ENCODE measurements at regions not wholly inside any gene's neighbourhood (a gene's known extent, or its start where the extent isn't known, plus 50 kb on each side); places are given as distances from the start of the nearest gene placed in this dataset.

DNA sequence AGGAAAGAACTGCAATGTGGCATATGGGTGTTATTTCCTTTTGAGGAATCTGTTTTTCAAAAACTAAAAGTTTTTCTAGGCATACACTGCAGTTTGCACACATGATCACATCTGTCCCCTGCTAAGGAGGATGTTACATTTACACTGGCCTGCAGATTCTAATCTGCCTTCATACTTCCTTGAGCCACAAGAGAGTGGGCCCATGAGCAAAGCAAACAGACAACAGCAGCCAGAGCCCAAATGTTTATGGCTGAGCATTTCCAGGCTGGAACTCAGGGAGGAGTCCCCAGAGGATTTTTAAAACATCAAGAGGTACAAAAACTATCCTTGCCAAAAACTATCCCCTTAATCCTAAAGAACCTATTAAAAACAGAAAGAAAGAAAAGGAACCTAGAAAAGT, 117.2 kb upstream of the MTNR1B start:
- Histone ChIP-seq H3K79me2 (ENCODE audit: control insufficient read depth, insufficient read depth, low read length) (no peaks in the 10 kb centered on the region), H3K4me1 (ENCODE audit: control insufficient read depth, extremely low read depth, insufficient read depth, low read length) (peaks cover 2% of the 10 kb centered on the region), H3K36me3 (ENCODE audit: control insufficient read depth, insufficient read depth, low read length) (no peaks in the 10 kb centered on the region), H2AFZ (ENCODE audit: low read length) (no peak overlapping the region), H3K27me3 (ENCODE audit: control insufficient read depth, insufficient read depth, low read length) (no peaks in the 10 kb centered on the region), H3K4me2 (ENCODE audit: extremely low read depth, insufficient read depth, low read length) (no peak overlapping the region), H4K20me1 (ENCODE audit: control insufficient read depth, extremely low read depth, insufficient read depth, low read length) (no peaks in the 10 kb centered on the region), H3K27ac (ENCODE audit: insufficient read depth, low read length) (no peak overlapping the region), H3K9me3 (ENCODE audit: control insufficient read depth, insufficient read depth, low read depth, low read length) (no peaks in the 10 kb centered on the region), H3K9ac (ENCODE audit: insufficient read depth, low read length) (no peak overlapping the region), H3K4me3 (replicated peaks in 1 of 4; ENCODE audit: control extremely low read depth in 1 of 4, insufficient read depth in 1 of 4, low read depth in 3 of 4, low read length in 4 of 4) (no peak overlapping the region)
- no peak for DNase-seq (ENCODE audit: low read depth in 2 of 2)
- TF ChIP-seq, protein P1, sequence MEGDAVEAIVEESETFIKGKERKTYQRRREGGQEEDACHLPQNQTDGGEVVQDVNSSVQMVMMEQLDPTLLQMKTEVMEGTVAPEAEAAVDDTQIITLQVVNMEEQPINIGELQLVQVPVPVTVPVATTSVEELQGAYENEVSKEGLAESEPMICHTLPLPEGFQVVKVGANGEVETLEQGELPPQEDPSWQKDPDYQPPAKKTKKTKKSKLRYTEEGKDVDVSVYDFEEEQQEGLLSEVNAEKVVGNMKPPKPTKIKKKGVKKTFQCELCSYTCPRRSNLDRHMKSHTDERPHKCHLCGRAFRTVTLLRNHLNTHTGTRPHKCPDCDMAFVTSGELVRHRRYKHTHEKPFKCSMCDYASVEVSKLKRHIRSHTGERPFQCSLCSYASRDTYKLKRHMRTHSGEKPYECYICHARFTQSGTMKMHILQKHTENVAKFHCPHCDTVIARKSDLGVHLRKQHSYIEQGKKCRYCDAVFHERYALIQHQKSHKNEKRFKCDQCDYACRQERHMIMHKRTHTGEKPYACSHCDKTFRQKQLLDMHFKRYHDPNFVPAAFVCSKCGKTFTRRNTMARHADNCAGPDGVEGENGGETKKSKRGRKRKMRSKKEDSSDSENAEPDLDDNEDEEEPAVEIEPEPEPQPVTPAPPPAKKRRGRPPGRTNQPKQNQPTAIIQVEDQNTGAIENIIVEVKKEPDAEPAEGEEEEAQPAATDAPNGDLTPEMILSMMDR (conservative IDR thresholded peaks at IDR 0.05 in 1 of 2, IDR thresholded peaks at IDR 0.05 in 1 of 2; ENCODE audit: low read depth in 1 of 2, low read length in 2 of 2), result no peak

DNA sequence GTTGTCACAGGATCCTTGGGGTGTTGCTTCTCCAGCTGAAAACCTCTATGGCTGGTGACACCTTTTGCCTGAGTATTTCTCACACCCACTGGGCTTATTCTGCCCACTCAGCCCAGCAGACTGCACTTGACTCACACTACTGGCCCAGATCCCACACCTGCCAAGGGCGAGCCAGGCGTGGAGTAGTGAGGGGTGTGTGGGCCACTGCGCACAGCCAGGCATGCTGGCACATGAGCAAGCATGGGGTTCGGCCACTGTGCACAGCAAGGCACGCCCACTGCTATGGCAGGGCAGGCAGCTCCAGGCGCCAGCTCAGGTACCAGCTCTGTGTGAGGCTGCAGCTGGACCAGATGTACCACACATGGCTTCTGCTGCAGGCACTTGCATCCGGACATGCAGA, 116.5 kb upstream of the MTNR1B start:
- H3K4me1 ChIP-seq (ENCODE audit: control insufficient read depth, extremely low read depth, insufficient read depth, low read length), result peaks cover 2% of the 10 kb centered on the region
- no peaks in the 10 kb centered on the region for H3K36me3 ChIP-seq (ENCODE audit: control insufficient read depth, insufficient read depth, low read length)
- H3K27me3 ChIP-seq (ENCODE audit: control insufficient read depth, insufficient read depth, low read length), result no peaks in the 10 kb centered on the region
- no peaks in the 10 kb centered on the region for H3K9me3 ChIP-seq (ENCODE audit: control insufficient read depth, insufficient read depth, low read depth, low read length)
- H3K79me2 ChIP-seq (ENCODE audit: control insufficient read depth, insufficient read depth, low read length), result no peaks in the 10 kb centered on the region
- H3K9ac ChIP-seq (ENCODE audit: insufficient read depth, low read length), result no peak overlapping the region
- DNase-seq (ENCODE audit: low read depth in 2 of 2), result peak in 1 of 2 donors; percentile 17
- no peak overlapping the region for H2AFZ ChIP-seq (ENCODE audit: low read length)
- no peaks in the 10 kb centered on the region for H4K20me1 ChIP-seq (ENCODE audit: control insufficient read depth, extremely low read depth, insufficient read depth, low read length)
- TF ChIP-seq EZH2 (IDR thresholded peaks at IDR 0.05; ENCODE audit: low read length, missing control alignments), result no peak
- TF ChIP-seq, protein P1 (conservative IDR thresholded peaks at IDR 0.05 in 1 of 2, IDR thresholded peaks at IDR 0.05 in 1 of 2; ENCODE audit: low read depth in 1 of 2, low read length in 2 of 2), result no peak
- no peak overlapping the region for H3K4me3 ChIP-seq (replicated peaks in 1 of 4; ENCODE audit: control extremely low read depth in 1 of 4, insufficient read depth in 1 of 4, low read depth in 3 of 4, low read length in 4 of 4)
- no peak overlapping the region for H3K27ac ChIP-seq (ENCODE audit: insufficient read depth, low read length)
- no peak overlapping the region for H3K4me2 ChIP-seq (ENCODE audit: extremely low read depth, insufficient read depth, low read length)

DNA sequence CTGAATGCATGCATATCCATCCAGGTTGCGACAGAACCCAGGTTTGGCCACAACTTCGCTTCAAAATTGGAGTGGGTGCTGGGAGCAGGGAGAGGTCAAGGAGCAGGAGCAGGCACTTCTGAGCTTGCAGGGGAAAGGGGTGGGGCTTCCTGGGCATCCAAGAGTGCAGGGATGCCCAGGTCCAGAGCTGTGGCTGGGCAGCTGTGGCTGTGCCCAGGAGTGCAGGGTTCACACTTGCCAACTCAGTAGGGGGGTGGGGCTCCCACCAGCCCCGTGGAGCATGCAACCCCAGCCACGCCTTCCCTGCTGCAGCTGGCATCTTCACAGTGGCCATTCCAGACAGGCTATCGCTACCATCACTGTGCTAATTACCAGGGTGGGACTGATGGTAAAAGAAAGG, 115.3 kb upstream of the MTNR1B start:
- Histone ChIP-seq H3K79me2 (ENCODE audit: control insufficient read depth, insufficient read depth, low read length) (no peaks in the 10 kb centered on the region), H3K27me3 (ENCODE audit: control insufficient read depth, insufficient read depth, low read length) (no peaks in the 10 kb centered on the region), H3K9ac (ENCODE audit: insufficient read depth, low read length) (no peak overlapping the region), H3K9me3 (ENCODE audit: control insufficient read depth, insufficient read depth, low read depth, low read length) (no peaks in the 10 kb centered on the region), H3K4me1 (ENCODE audit: control insufficient read depth, extremely low read depth, insufficient read depth, low read length) (peaks cover 2% of the 10 kb centered on the region), H3K27ac (ENCODE audit: insufficient read depth, low read length) (no peak overlapping the region), H3K4me3 (replicated peaks in 1 of 4; ENCODE audit: control extremely low read depth in 1 of 4, insufficient read depth in 1 of 4, low read depth in 3 of 4, low read length in 4 of 4) (no peak overlapping the region), H3K4me2 (ENCODE audit: extremely low read depth, insufficient read depth, low read length) (no peak overlapping the region), H2AFZ (ENCODE audit: low read length) (no peak overlapping the region), H4K20me1 (ENCODE audit: control insufficient read depth, extremely low read depth, insufficient read depth, low read length) (no peaks in the 10 kb centered on the region), H3K36me3 (ENCODE audit: control insufficient read depth, insufficient read depth, low read length) (no peaks in the 10 kb centered on the region)
- no peak for DNase-seq (ENCODE audit: low read depth in 2 of 2)
- TF ChIP-seq EZH2 (IDR thresholded peaks at IDR 0.05; ENCODE audit: low read length, missing control alignments), result no peak
- TF ChIP-seq, protein P1 (conservative IDR thresholded peaks at IDR 0.05 in 1 of 2, IDR thresholded peaks at IDR 0.05 in 1 of 2; ENCODE audit: low read depth in 1 of 2, low read length in 2 of 2), result no peak
